GM18867 (cell line): ENCODE measurements at regions not wholly inside any gene's neighbourhood (a gene's known extent, or its start where the extent isn't known, plus 50 kb on each side); places are given as distances from the start of the nearest gene placed in this dataset.

Experiments used
- ATAC-seq: cut with Tn5 transposase; IDR thresholded peaks from one replicate; pipeline ENCODE4 v1.9.1; 2021; ENCODE audit warnings: mild to moderate bottlenecking, moderate library complexity; ENCODE audit not compliant: unreplicated experiment

- ATAC-seq = no peak
Observed at GRCh38 chr7:68442931-68443631, 1155.2 kb upstream of the AUTS2 start.

DNA sequence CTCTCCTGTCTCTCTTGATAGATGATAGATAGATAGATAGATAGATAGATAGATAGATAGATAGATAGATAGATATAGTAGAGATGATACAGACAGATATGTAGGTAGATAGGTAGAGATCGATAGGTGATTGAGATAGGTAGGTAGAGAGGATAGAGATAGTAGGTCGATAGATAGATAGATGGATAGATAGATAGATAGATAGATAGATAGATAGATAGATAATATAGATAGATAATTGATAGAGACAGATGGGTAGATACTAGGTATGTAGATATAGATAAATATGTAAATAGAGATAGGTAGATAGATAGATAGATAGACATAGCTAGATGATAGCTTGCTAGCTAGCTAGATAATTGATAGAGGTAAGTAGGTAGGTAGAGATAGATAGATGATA is 1154.2 kb upstream of the AUTS2 start:
- no peak for ATAC-seq

GRCh38 chr7:68444956-68445355 is 1153.3 kb upstream of the AUTS2 start:
- no peak for ATAC-seq

GRCh38 chr7:68446183-68446582 is 1152.1 kb upstream of the AUTS2 start:
- no peak for ATAC-seq

DNA sequence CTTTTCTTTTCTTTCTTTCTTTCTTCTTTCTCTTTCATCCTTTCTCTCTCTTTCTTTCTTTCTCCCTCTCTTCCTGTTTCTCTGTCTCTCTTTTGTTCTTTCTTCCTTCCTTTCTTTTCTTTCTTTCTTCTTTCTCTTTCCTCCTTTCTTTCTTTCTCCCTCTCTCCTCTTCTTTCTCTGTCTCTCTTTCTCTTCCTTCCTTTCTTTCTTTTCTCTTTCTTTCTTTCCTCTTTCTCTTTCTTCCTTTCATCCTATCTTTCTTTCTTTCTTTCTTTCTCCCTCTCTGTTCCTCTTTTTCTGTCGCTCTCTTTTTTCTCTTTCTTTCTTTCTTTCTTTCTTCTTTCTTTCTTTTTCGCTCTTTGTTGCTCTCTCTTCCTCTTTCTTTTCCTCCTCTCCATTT is 1149.2 kb upstream of the AUTS2 start:
- no peak for ATAC-seq

DNA sequence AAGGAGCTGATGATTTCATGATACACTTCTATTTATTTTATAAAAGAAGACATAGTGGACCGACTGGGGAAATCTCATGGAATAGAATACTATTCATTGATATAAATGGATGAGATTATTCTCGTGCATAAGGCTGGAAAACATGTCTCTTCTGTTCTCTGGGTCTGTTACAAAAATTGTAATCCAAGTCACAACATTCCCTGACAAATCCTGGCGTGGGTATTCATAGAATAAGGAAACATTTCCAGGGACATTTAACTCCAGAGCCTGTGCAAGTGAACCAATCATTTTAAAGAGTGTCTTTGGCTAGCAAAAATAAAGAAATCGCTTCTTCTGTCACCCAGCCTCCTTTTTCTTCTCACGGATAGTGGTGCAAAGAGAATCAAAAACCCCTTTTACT is 1148.5 kb upstream of the AUTS2 start:
- no peak for ATAC-seq

- no peak for ATAC-seq
Observed at GRCh38 chr7:68454931-68455330, 1143.3 kb upstream of the AUTS2 start.

DNA sequence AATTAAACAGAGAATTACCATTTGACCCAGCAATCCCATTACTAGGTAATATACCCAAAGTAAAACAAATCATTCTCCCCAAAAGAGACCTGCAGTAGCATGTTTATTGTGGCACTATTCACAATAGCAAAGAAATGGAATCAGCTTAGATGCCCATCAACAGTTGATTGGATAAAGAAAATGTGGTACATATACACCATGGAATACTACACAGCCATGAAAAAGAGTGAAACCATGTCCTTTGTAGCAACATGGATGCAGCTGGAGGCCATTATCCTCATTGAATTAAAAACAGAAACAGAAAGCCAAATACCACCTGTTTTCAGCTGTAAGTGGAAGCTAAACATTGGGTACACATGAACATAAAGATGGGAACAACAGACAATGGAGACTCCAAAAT is 1141.8 kb upstream of the AUTS2 start:
- no peak for ATAC-seq

DNA sequence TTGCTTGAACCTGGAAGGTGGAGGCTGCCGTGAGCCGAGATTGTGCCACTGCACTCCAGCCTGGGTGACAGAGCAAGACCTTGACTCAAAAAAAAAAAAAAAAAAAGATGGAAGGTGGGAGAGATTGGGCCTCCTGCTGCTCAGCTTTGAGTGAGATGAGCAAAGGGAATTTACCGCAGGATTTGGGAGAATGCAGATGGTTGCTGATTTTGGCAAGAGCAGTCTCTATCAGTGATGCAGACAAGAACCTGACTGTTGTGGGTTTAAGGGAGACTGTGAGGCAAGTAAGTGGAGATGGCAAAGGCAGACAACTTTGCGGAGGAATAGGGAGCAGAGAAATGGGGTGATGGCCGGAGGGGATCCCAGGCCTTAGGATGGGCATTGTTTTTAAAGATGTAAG is 1140.8 kb upstream of the AUTS2 start:
- no peak for ATAC-seq

GRCh38 chr7:68458010-68458908 is 1140.0 kb upstream of the AUTS2 start:
- no peak for ATAC-seq

DNA sequence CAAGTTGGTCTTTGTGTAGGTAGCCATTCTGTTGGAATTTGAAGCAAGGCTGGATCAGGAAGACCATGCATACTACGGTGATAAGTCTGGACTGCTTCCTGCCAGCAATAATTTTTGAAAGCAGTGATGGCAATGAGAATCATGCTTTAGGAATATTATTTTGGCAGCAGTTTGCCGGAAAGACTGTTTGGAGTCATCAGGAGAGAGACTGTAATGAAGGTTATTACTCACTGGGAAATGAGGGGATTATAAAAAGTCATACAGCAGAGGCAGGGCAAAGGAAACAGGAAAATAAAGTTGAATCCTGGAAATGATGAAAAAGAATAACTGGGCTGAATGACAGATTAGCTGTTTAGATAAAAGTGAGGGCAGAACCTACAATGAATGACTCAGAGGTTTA is 1136.8 kb upstream of the AUTS2 start:
- ATAC-seq = no peak

DNA sequence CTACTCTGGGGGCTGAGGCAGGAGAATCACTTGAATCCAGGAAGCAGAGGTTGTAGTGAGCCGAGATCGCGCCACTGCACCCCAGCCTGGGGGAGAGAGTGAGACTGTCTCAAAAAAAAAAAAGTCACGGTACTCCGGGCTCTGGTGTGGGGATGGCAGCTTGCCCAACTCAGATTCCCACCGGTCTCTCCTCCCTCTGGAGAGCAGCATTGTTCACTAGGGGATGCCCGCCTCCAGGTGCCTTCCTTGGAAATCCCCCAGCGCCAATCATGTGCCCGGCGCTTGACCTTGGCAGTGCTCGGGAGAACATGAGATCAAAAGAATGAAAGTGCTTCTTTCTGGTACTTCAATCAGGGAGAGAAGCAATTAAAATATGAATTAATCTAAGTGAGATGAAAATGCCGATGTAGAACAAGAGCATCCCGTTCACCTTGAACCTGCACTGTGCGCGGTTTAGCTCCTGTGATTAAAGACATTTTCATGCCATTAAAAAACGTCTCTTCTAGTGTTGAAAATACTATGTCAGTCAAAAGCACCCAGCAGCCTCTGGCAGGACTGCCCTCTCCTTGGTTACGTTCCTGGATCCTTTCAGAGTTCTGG is 1127.3 kb upstream of the AUTS2 start:
- no peak for ATAC-seq

DNA sequence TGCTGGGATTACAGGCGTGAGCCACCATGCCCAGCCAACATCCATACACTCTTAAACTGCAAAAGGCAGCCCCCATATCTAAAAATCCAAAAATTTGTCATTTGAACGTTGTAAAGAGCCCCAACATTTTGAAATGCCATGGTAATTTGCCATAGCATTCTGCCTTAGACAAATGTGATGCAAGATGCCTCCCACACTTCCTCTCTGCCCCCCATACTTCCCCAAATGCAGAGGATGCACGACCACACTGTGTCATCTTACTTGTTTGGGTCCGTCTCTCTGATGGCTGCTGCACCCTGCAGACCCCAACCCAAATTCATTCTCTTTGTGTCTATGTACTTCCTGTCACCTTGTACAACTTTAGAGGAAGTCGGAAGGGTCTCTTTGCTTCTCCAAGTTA is 1125.6 kb upstream of the AUTS2 start:
- no peak for ATAC-seq

DNA sequence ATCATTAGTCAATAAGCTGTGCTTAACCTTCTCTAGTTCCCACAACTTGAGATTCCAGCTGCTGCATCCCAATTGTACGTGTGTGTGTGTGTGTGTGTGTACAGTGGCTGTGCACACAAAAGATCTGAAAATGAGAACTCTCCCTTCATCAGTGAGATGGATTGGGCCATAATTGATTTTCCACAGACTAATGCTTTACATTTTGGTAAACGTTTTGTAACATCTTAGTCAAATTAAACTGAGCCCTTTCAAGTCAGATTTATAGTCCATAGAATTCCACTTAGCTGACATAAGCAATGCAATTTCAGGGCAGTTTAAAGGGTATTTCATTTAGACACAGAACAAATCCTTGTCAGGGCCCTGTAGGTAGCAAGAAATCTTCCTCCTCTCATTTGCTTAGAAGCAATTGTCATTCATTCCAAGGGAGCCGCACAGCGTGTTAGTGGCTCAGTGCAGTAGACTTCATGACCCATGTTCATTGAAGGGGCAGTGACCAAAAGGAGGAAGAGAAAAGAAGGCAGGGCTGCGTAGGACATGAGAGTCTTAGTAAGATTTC is 1123.5 kb upstream of the AUTS2 start:
- no peak for ATAC-seq

DNA sequence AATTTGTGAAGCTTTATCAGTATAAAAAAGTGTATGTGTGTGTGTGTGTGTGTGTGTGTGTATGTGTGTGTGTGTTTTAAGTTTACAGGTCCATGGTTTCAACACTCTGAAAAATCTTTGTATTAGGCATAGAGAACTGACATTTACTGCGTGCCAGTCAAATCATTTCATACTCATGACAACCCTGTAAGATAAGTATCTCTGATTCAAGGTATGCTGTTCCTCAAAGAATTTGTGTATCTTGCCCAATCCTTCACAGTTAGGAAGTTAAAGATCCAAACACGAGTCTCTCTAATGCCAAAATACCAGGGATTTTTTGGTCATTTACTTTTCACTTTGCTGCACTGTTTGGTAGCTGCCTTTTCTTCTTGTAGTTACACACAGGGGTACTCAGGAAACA is 1121.3 kb upstream of the AUTS2 start:
- no peak for ATAC-seq

DNA sequence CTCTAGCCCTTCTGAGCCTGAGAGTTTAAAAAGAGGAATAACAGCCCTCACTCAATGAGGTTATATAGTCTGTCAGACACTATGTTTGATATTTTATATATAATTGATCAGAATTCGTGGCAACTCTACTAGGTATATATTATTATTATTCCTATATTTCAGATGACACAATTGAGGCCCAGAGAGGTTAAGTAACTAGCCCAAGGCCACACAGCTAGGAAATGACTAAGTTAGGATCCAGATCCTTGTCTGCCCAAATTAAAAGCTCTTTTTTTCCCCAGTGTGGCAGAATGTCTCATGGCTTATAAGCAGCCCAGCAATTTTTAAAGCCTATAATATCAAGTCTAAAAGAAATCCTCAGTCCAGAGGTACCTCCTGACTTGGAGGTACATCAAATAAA is 1119.9 kb upstream of the AUTS2 start:
- no peak for ATAC-seq

DNA sequence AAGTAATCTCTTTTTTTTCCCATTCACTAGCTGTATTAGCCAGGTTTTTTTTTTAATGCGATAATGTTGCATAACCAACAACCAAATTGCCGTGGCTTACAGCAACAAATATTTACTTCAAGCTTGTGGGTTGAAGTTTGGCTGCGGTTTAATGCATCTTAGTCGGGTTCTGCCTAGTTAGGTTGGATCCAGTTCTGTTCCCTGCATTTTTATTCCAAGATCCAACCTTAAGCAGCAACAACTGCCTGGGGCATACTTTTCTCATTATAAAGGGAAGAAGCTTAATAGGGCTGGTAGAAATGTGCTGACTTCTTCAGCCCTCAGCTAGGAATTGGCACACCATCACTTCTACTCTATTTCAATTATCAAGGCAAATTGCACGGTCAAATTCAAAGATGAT is 1115.5 kb upstream of the AUTS2 start:
- ATAC-seq = no peak

- no peak for ATAC-seq
Observed at GRCh38 chr7:68484731-68485130, 1113.5 kb upstream of the AUTS2 start.

DNA sequence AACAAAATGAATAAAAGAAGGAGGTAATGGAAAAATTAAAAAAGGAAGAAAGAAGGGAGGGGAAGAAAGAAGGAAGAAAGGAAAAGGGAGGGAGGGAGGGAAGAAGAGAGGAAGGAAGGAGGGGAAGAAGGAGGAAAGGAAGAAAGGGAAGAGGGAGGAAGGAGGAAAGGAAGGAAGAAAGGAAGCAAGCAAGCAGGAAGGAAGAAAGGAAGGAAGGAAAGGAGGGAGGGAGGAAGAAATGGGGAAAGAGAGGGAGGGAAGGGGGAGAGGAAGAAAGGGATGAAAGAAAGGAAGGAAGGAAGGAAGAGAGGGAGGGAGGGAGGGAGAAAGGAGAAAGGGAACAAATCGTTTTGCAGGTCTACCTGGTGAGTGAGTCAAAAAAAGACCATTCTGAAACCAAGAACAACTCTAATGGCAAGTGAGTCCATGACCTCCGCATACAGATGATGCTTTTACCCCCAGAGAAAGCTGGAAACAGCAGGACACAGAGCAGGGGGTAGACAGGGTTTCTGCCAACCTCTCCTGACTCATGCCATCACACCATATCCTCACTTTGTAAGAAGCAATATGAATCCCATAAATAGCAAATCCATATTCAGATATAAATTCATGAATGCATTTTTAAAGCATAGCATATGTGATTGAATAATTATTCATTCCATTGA is 1112.9 kb upstream of the AUTS2 start:
- no peak for ATAC-seq

- ATAC-seq = no peak
Observed at GRCh38 chr7:68488341-68489060, 1109.8 kb upstream of the AUTS2 start.
